Kidney epithelial cell (primary cell): ENCODE measurements at regions not wholly inside any gene's neighbourhood (a gene's known extent, or its start where the extent isn't known, plus 50 kb on each side); places are given as distances from the start of the nearest gene placed in this dataset.
"Not testable (repeated sequence)": the region's sequence is repeated elsewhere in the genome, so short reads cannot be mapped to it uniquely, and the experiment has no call there.

ENCODE experiments used
- DNase-seq: peaks from one replicate; pipeline ENCODE4 v3.0.0-alpha.2; 2010; ENCODE audit warnings: low read depth
- H3K27me3 ChIP-seq: 2 replicates; pipeline ENCODE4 v1.6.0; 2011; ENCODE audit warnings: low read length; ENCODE audit not compliant: control insufficient read depth, insufficient read depth
- H3K36me3 ChIP-seq: 2 replicates; pipeline ENCODE4 v1.5.1; 2011; ENCODE audit warnings: low read length; ENCODE audit not compliant: control insufficient read depth, insufficient read depth
- H3K4me3 ChIP-seq: 2 replicates; pipeline ENCODE4 v1.5.1; 2011; ENCODE audit warnings: low read depth, mild to moderate bottlenecking, control low read depth, low read length
- CTCF ChIP-seq: IDR thresholded peaks from 2 replicates; pipeline ENCODE4 v1.5.1; 2011; ENCODE audit warnings: mild to moderate bottlenecking, moderate library complexity, low read length, control low read depth, inconsistent platforms; ENCODE audit not compliant: insufficient read depth, poor library complexity, severe bottlenecking

- H3K27me3 ChIP-seq, result no peaks in the 10 kb centered on the region
- no peak for DNase-seq
Measured at GRCh38 chr14:21852775-21853174, 179.2 kb upstream of the OR4E1 start.

GRCh38 chr14:21852061-21852664 lies 178.5 kb upstream of the OR4E1 start:
- TF ChIP-seq CTCF, result peak; percentile 91
- H3K36me3 ChIP-seq, result no peaks in the 10 kb centered on the region
- no peak for DNase-seq
- H3K27me3 ChIP-seq, result no peaks in the 10 kb centered on the region
- no peak overlapping the region for H3K4me3 ChIP-seq

More at GRCh38 chr14:21852775-21853174, 179.2 kb upstream of the OR4E1 start:
- no peaks in the 10 kb centered on the region for H3K36me3 ChIP-seq
- H3K4me3 ChIP-seq, result no peak overlapping the region
- no peak for TF ChIP-seq CTCF

- DNase-seq, H3K27me3 ChIP-seq, H3K36me3 ChIP-seq, H3K4me3 ChIP-seq: not testable (repeated sequence)
Measured at GRCh38 chr14:21846902-21847301, 173.3 kb upstream of the OR4E1 start.

GRCh38 chr14:21846227-21846885 lies 172.7 kb upstream of the OR4E1 start:
- peak; percentile 67 for TF ChIP-seq CTCF
- Histone ChIP-seq H3K27me3 (no peaks in the 10 kb centered on the region), H3K4me3 (no peak overlapping the region), H3K36me3 (no peaks in the 10 kb centered on the region)
- DNase-seq, result no peak

- Histone ChIP-seq H3K36me3 (no peaks in the 10 kb centered on the region), H3K27me3 (no peaks in the 10 kb centered on the region), H3K4me3 (no peak overlapping the region)
- TF ChIP-seq CTCF, result no peak
- no peak for DNase-seq
Measured at GRCh38 chr14:21840765-21841164, 167.1 kb upstream of the OR4E1 start.

- H3K36me3 ChIP-seq, result no peaks in the 10 kb centered on the region
- no peaks in the 10 kb centered on the region for H3K27me3 ChIP-seq
- H3K4me3 ChIP-seq, result no peak overlapping the region
- DNase-seq, result no peak
- TF ChIP-seq CTCF, result no peak
Measured at GRCh38 chr14:21833836-21834235, 160.2 kb upstream of the OR4E1 start.
